GM10248 (cell line): ENCODE measurements at regions not wholly inside any gene's neighbourhood (a gene's known extent, or its start where the extent isn't known, plus 50 kb on each side); places are given as distances from the start of the nearest gene placed in this dataset.
"Not testable (repeated sequence)": the region's sequence is repeated elsewhere in the genome, so short reads cannot be mapped to it uniquely, and the experiment has no call there.

Experiments
- CTCF ChIA-PET: fragments of 300-600 bp; sonication (Branson Sonifier 250); formaldehyde crosslinking; extraction: SDS; loops from one replicate; lab custom pipeline; 2021; ENCODE audit warnings: antibody characterized with exemption; lab: Yijun Ruan, JAX
- POLR2A ChIA-PET: fragments of 350-650 bp; sonication (Branson Sonifier 250); formaldehyde crosslinking; extraction: SDS; loops from one replicate; lab custom pipeline; 2020; ENCODE audit warnings: antibody characterized with exemption; lab: Yijun Ruan, JAX
- DNase-seq: peaks from one replicate; pipeline ENCODE4 v3.0.0; 2012; ENCODE audit errors: extremely low spot score
- CTCF ChIP-seq: IDR thresholded peaks from 2 replicates; pipeline ENCODE4 v1.5.1; 2012; ENCODE audit warnings: mild to moderate bottlenecking, low read depth; ENCODE audit errors: extremely low read depth, missing control alignments, control extremely low read depth

- CTCF ChIA-PET = interaction anchor here (0.9 to 2.2 kb wide), 8 partner anchors 16 to 307 kb away, joined by 3 to 7 read pairs (median 4); no protein-coding TSS in a partner anchor
- no peak for DNase-seq
- POLR2A ChIA-PET = no interaction called here
- TF ChIP-seq CTCF = no peak
Measured at GRCh38 chr11:33953289-33953688, 61.4 kb upstream of the LMO2 start.

GRCh38 chr11:33952805-33953204, 60.9 kb upstream of the LMO2 start:
- ChIA-PET POLR2A (no interaction called here), CTCF (interaction anchor here (1.1 to 2.2 kb wide), 7 partner anchors 17 to 95 kb away, joined by 3 to 7 read pairs (median 4); no protein-coding TSS in a partner anchor)
- DNase-seq = no peak
- no peak for TF ChIP-seq CTCF

GRCh38 chr11:33949252-33949913, 57.5 kb upstream of the LMO2 start:
- ChIA-PET CTCF (interaction anchor here (1.1 to 1.8 kb wide), 3 partner anchors 8 to 13 kb away, joined by 4 read pairs; no protein-coding TSS in a partner anchor), POLR2A (no interaction called here)
- no peak for DNase-seq
- TF ChIP-seq CTCF = no peak

- no peak for TF ChIP-seq CTCF
- DNase-seq = no peak
- ChIA-PET POLR2A (no interaction called here), CTCF (interaction anchor here (1.1 to 1.2 kb wide), 2 partner anchors 12 to 81 kb away, joined by 3 to 4 read pairs; no protein-coding TSS in a partner anchor)
Measured at GRCh38 chr11:33948494-33948893, 56.6 kb upstream of the LMO2 start.

- POLR2A ChIA-PET, DNase-seq: not testable (repeated sequence)
- CTCF ChIA-PET = interaction anchor here (1.1 to 1.2 kb wide), 2 partner anchors 11 to 80 kb away, joined by 3 to 4 read pairs; no protein-coding TSS in a partner anchor
Measured at GRCh38 chr11:33947918-33948317, 56.0 kb upstream of the LMO2 start.

- POLR2A ChIA-PET = interaction anchor here (0.7 kb wide), 1 partner anchor 14 kb away, joined by 6 read pairs; no protein-coding TSS in a partner anchor
- DNase-seq = no peak
- no peak for TF ChIP-seq CTCF
- CTCF ChIA-PET = no interaction called here
Measured at GRCh38 chr11:33946930-33947329, 55.1 kb upstream of the LMO2 start.
